ENCODE measurements at regions not wholly inside any gene's neighbourhood (a gene's known extent, or its start where the extent isn't known, plus 50 kb on each side); places are given as distances from the start of the nearest gene placed in this dataset.
A peak's percentile ranks its signal among the peaks of the same experiment; 100 is the strongest.
"Not testable (repeated sequence)": the region's sequence is repeated elsewhere in the genome, so short reads cannot be mapped to it uniquely, and the experiment has no call there.

DNA sequence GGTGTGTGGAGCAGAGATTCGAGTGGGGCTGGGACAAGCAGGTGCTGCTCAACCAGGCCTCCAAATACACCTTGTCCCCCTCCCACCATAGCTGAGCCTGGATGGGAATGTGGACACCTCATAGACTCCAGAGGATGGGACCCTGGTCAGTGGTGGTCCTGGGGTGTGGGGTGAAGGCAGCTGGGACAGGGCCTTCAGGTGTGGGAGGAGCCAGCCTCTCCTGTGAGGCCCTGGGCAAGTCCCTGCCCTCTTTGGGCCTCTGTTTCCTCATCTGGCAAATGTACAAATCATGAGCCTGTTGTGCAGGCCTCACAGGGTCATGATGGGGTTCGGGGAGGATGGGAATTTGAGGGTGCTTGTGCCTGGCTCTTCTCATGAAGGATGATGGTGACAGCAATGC lies 362.9 kb upstream of the NUPR2 start:
- in situ Hi-C loops (cut with HindIII; ENCODE audit: low pct_unique_long_range_greater_than_20kb, low sequenced_read_pairs), result no loop called here
- DNase-seq (ENCODE audit: low read depth), result no peak

DNA sequence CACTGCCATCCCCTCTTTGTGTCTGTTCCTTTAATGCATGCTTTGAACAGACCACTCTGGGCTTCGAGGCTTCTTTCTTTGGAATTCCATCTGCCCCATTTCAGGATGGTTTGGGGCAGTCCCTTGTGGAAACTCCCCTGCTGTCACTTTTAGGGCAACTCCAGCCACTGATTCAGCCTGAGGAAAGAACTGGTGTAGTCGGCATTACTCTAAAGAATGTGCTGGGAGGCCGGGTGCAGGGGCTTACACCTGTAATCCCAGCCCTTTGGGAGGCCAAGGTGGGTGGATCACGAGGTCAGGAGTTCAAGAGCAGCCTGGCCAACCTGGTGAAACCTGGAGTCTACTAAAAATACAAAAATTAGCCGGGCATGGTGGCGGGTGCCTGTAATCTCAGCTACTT lies 358.1 kb upstream of the NUPR2 start:
- no peak for DNase-seq (ENCODE audit: low read depth)
- in situ Hi-C loops (cut with HindIII; ENCODE audit: low pct_unique_long_range_greater_than_20kb, low sequenced_read_pairs), result no loop called here

DNA sequence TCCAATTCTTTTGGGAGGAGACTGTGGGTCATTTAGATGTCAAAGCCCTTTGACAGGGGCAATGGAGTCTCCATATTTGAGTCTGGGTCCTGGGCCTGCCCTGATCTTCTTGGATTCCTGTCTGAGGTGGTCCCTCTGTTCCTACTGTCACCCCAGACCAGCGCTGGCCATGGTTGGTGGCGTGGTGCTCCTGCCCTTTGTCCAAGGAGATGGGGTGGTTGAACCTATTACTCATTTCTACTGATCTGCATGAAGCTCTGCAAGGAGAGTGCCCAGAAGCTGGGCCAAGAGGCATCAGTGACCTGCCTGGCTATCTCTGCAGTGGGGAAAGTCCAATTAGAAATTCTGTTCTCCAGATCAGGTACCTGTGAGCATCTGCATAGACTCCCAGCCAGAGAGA lies 355.6 kb upstream of the NUPR2 start:
- in situ Hi-C loops (cut with HindIII; ENCODE audit: low pct_unique_long_range_greater_than_20kb, low sequenced_read_pairs), result no loop called here
- no peak for DNase-seq (ENCODE audit: low read depth)

DNA sequence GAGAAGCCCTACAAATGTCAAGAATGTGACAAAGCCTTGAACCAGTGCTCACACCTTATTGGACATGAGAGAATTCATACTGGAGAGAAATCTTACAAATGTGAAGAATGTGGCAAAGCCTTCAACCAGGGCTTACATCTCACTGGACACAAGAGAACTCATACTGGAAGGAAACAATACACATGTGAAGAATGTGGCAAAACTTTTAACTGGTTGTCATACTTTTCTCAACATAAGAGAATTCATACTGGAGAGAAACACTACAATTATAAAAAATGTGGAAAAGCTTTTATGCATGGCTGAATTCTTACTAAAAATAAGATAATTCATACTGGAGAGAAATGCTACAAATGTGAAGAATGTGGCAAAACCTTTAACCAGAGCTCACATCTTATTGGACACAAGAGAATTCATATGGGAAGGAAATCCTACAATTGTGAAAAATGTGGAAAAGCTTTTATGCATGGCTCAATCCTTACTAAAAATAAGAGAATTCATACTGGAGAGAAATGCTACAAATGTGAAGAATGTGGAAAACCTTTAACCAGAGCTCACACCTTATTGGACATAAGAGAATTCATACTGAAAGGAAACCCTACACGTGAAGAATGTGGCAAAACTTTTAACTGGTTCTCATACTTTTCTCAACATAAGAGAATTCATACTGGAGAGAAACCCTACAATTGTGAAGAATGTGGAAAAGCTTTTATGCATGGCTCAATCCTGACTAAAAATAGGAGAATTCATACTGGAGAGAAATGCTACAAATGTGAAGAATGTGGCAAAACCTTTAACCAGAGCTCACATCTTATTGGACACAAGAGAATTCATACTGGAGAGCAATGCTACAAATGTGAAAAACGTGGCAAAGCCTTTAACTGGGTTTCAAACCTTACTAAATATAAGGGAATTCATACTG lies 350.6 kb upstream of the NUPR2 start:
- peak; percentile 15 for DNase-seq (ENCODE audit: low read depth)
- in situ Hi-C loops (cut with HindIII; ENCODE audit: low pct_unique_long_range_greater_than_20kb, low sequenced_read_pairs), result not testable (repeated sequence)

DNA sequence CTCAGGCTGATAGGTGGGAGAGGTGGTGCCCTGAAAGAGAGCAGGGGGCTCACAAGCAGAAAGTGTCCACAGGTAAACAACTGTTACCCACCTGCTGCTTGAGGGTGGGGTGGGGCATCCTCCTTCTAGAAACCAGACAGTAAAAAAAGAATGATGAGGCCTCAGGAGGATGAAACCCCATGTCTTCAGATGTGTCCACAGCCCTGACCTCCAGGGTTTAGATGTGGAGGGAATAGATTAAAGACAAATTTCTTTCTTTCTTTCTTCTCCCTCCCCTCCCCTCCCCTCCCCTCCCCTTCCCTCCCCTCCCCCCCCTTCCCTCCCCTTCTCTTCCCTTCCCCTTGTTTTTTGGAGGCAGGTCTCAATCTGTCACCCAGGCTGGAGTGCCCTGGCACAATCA lies 333.5 kb upstream of the NUPR2 start:
- in situ Hi-C loops (cut with HindIII; ENCODE audit: low pct_unique_long_range_greater_than_20kb, low sequenced_read_pairs), result no loop called here
- DNase-seq (ENCODE audit: low read depth), result no peak

DNA sequence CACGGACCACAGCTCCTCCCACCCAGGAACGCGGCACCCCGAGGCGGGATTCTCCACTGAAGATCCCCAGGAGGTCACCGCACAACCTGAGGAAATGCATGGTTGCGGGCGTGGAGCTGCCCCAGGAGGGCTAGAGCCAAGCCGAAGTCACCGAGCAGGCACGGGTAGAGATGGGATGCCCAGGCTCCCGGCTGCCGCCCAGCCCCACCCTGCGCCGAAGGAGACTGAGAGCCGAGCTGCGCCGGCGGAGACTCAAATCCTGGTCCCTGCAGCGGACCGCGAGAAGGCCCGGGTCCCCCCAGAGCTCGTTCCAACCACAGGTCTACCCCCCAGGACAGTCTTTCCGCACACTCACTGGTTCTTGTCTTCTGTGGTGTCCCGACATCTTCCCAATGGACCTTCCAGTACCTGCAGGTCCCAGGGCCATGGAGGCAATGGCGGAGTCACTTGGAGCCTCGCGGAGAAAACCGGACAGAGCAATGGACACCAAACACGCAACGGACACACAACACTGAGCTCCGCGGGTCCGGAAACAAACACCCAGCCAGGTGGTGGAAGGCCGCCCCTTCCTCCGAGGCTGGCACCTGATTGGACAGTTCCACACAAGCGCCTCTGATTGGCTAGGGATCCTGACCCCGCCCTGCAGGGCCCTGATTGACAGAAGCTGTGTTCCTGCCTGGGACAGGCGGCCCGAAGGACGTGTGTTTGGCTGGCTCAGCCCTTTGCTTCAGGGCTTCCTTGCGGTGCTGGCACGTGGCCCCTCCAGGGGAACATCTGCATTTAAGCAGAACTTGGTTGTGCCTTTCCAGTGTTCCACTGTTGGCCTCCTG lies 331.9 kb upstream of the NUPR2 start:
- DNase-seq (ENCODE audit: low read depth), result no peak
- in situ Hi-C loops (cut with HindIII; ENCODE audit: low pct_unique_long_range_greater_than_20kb, low sequenced_read_pairs), result no loop called here

DNA sequence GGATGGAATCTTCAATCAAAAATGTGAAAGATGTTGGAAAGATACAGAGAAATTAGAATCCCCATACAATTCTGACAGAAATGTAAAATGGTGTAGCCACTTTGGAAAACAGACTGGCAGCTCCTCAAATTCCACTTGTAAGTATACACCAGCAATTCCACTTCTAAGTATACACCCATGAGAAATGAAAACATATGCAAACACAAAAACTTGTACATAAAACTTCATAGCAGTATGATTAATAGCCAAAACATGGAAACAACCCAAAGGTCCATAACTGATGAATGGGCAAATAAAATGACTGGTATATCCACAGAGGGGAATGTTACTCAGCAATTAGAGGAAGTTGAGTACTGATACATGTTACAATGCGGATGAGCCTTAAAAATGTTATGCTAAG lies 304.3 kb upstream of the NUPR2 start:
- in situ Hi-C loops (cut with HindIII; ENCODE audit: low pct_unique_long_range_greater_than_20kb, low sequenced_read_pairs); DNase-seq (ENCODE audit: low read depth): not testable (repeated sequence)

GRCh38 chr7:56375173-56375572 lies 259.0 kb upstream of the NUPR2 start:
- no peak for DNase-seq (ENCODE audit: low read depth)
- in situ Hi-C loops (cut with HindIII; ENCODE audit: low pct_unique_long_range_greater_than_20kb, low sequenced_read_pairs), result no loop called here

- DNase-seq (ENCODE audit: low read depth); in situ Hi-C loops (cut with HindIII; ENCODE audit: low pct_unique_long_range_greater_than_20kb, low sequenced_read_pairs): not testable (repeated sequence)
These were observed 258.4 kb upstream of the NUPR2 start for GRCh38 chr7:56374666-56375065.

DNA sequence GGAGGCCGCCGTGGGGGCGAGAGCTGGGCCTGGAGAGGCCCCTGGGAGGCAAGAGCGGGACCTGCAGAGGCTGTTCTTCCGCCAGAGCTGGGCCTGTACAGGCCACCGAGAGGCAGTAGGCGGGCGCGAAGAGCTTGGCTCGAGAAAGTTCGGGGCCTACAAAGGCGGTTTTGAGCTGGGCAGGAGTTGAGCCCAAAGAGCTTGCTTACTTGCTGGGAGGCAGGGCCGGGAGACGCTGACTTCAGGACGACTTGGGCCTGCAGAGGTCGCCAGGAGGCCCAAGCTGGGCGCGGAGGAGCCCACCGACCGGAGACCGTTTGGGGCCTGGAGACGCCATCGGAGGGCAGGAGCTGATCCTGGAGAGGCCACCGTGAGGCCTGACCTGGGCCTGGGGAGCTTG lies 257.1 kb upstream of the NUPR2 start:
- in situ Hi-C loops (cut with HindIII; ENCODE audit: low pct_unique_long_range_greater_than_20kb, low sequenced_read_pairs); DNase-seq (ENCODE audit: low read depth): not testable (repeated sequence)

DNA sequence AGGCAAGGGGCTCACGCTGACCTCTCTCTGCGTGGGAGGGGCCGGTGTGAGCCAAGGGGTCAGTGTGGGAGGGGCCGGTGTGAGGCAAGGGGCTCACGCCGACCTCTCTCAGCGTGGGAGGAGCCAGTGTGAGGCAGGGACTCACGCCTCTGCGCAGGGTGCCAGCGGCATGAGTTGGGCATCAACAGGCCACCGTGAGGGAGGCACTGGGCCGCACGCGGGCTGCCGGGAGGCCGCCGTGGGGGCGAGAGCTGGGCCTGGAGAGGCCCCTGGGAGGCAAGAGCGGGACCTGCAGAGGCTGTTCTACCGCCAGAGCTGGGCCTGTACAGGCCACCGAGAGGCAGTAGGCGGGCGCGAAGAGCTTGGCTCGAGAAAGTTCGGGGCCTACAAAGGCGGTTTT lies 255.6 kb upstream of the NUPR2 start:
- DNase-seq (ENCODE audit: low read depth); in situ Hi-C loops (cut with HindIII; ENCODE audit: low pct_unique_long_range_greater_than_20kb, low sequenced_read_pairs): not testable (repeated sequence)

DNA sequence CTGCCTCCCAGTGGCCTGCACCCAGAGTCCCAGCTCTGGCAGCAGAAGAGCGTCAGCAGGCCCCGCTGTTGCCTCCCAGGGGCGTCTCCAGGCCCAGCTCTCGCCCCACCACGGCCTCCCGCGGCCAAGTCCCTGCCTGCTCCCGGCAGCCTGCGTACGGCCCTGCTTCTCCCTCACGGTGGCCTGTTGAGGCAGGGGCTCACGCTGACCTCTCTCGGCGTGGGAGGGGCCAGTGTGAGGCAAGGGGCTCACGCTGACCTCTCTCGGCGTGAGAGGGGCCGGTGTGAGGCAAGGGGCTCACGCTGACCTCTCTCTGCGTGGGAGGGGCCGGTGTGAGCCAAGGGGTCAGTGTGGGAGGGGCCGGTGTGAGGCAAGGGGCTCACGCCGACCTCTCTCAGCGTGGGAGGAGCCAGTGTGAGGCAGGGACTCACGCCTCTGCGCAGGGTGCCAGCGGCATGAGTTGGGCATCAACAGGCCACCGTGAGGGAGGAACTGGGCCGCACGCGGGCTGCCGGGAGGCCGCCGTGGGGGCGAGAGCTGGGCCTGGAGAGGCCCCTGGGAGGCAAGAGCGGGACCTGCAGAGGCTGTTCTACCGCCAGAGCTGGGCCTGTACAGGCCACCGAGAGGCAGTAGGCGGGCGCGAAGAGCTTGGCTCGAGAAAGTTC lies 254.1 kb upstream of the NUPR2 start:
- DNase-seq (ENCODE audit: low read depth); in situ Hi-C loops (cut with HindIII; ENCODE audit: low pct_unique_long_range_greater_than_20kb, low sequenced_read_pairs): not testable (repeated sequence)

DNA sequence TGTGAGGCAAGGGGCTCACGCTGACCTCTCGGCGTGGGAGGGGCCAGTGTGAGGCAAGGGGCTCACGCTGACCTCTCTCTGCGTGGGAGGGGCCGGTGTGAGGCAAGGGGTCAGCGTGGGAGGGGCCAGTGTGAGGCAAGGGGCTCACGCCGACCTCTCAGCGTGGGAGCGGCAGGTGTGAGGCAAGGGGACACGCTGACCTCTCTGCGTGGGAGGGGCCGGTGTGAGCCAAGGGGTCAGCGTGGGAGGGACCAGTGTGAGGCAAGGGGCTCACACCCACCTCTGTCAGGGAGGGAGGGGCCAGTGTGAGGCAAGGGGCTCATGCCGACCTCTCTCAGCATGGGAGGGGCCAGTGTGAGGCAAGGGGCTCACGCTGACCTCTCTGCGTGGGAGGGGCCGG lies 251.7 kb upstream of the NUPR2 start:
- in situ Hi-C loops (cut with HindIII; ENCODE audit: low pct_unique_long_range_greater_than_20kb, low sequenced_read_pairs); DNase-seq (ENCODE audit: low read depth): not testable (repeated sequence)

GRCh38 chr7:56367411-56367810 lies 251.2 kb upstream of the NUPR2 start:
- not testable (repeated sequence) for DNase-seq (ENCODE audit: low read depth)

DNA sequence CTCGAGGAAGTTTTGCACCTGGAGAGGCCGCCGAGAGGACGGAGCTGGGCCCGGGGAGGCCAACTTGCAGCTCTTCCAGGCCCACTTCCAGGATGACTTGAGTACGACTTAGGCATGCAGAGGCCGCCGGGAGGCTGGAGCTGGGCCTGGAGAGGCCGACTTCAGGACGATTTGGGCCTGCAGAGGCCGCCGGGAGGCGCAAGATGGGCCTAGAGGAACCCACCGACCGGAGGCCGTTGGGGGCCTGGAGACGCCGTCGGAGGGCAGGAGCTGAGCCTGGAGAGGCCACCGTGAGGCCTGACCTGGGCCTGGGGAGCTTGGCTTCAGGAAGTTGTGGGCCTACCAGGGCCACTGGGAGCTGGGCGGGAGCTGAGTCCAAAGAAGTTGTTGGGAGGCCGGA lies 250.5 kb upstream of the NUPR2 start:
- DNase-seq (ENCODE audit: low read depth); in situ Hi-C loops (cut with HindIII; ENCODE audit: low pct_unique_long_range_greater_than_20kb, low sequenced_read_pairs): not testable (repeated sequence)

More at GRCh38 chr7:56367411-56367810, 251.2 kb upstream of the NUPR2 start:
- in situ Hi-C loops (cut with HindIII; ENCODE audit: low pct_unique_long_range_greater_than_20kb, low sequenced_read_pairs), result not testable (repeated sequence)

- in situ Hi-C loops (cut with HindIII; ENCODE audit: low pct_unique_long_range_greater_than_20kb, low sequenced_read_pairs); DNase-seq (ENCODE audit: low read depth): not testable (repeated sequence)
These were observed 236.4 kb upstream of the NUPR2 start for GRCh38 chr7:56352576-56352975.

DNA sequence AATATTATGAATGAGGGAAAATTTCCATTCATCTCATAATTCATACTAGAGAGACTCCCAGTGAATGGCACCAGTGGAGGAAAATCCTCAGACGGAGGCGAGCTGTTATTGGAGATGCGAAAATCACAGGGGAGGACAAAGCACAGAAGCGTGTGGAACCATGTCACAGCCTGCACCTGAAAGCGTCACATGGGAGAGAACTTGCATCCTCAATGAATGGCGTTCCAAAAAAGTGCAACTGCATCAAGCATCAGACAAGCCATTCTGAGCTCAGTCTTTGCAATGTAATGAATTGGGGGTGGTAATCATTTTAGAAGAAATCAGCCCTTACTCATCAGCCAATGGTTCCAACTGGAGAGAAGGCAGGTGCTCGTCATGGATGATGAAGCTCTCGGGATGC lies 235.0 kb upstream of the NUPR2 start:
- DNase-seq (ENCODE audit: low read depth); in situ Hi-C loops (cut with HindIII; ENCODE audit: low pct_unique_long_range_greater_than_20kb, low sequenced_read_pairs): not testable (repeated sequence)

- in situ Hi-C loops (cut with HindIII; ENCODE audit: low pct_unique_long_range_greater_than_20kb, low sequenced_read_pairs); DNase-seq (ENCODE audit: low read depth): not testable (repeated sequence)
These were observed 232.1 kb upstream of the NUPR2 start for GRCh38 chr7:56348311-56348710.

DNA sequence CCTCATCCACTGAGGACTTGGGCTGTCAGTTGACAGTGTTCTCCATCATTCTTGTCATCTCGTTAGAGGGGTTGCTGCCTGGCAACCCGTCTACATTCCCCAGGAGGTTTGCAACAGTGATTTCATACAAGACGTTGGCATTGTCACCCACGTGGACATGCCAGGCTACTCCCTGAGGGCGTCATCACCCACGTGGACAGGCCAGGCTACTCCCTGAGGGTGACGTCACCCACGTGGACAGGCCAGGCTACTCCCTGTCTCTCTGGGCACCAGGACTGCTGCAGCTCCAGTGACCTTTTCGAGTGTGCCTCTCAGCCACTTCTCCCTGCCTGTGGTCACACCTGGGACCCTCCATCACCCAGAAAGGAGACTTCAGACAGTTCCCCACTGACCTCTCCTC lies 212.1 kb upstream of the NUPR2 start:
- in situ Hi-C loops (cut with HindIII; ENCODE audit: low pct_unique_long_range_greater_than_20kb, low sequenced_read_pairs), result not testable (repeated sequence)
- peak; percentile 76 for DNase-seq (ENCODE audit: low read depth)
